Lower leg skin (tissue), 3 donors: ENCODE measurements at regions not wholly inside any gene's neighbourhood (a gene's known extent, or its start where the extent isn't known, plus 50 kb on each side); places are given as distances from the start of the nearest gene placed in this dataset.

ENCODE experiments used
- POLR2A ChIP-seq, 2 donors: fragments of 450-650 bp; IDR thresholded peaks; one replicate each; pipeline ENCODE4 v1.6.1; 2016 to 2017; ENCODE audit warnings: antibody characterized with exemption in 2 of 2, mild to moderate bottlenecking in 1 of 2, moderate library complexity in 1 of 2
- TF ChIP-seq, protein P1 (sequence below), 3 donors: fragments of 450-650 bp; IDR thresholded peaks; one replicate each; pipeline ENCODE4 v1.5.1; 2016; ENCODE audit warnings: antibody characterized with exemption in 3 of 3, mild to moderate bottlenecking in 3 of 3, moderate library complexity in 2 of 3

DNA sequence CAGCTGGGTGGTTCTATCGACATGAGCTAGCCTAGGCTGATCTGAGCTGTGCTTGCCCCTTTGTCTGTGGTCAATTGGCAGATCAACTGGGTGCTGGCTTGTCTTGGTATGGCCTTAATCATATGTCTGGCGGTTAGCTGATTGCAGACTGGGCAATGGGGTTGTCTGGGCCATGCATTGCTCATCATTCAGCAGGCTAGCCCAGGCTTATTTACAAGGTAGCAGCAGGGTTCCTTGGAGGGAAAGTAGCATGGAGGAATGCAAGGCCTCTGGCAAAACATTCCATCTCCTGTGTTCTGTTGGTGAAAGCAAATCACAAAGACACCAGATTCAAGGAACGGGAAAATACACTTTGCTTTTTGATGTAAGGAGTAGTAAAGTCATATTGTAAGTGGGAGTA is 84.0 kb upstream of the IVNS1ABP start:
- TF ChIP-seq, protein P1, sequence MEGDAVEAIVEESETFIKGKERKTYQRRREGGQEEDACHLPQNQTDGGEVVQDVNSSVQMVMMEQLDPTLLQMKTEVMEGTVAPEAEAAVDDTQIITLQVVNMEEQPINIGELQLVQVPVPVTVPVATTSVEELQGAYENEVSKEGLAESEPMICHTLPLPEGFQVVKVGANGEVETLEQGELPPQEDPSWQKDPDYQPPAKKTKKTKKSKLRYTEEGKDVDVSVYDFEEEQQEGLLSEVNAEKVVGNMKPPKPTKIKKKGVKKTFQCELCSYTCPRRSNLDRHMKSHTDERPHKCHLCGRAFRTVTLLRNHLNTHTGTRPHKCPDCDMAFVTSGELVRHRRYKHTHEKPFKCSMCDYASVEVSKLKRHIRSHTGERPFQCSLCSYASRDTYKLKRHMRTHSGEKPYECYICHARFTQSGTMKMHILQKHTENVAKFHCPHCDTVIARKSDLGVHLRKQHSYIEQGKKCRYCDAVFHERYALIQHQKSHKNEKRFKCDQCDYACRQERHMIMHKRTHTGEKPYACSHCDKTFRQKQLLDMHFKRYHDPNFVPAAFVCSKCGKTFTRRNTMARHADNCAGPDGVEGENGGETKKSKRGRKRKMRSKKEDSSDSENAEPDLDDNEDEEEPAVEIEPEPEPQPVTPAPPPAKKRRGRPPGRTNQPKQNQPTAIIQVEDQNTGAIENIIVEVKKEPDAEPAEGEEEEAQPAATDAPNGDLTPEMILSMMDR (IDR thresholded peaks at IDR 0.05) = no peak
- TF ChIP-seq POLR2A (IDR thresholded peaks at IDR 0.05) = no peak
